HG03039 (cell line): ENCODE measurements at regions not wholly inside any gene's neighbourhood (a gene's known extent, or its start where the extent isn't known, plus 50 kb on each side); places are given as distances from the start of the nearest gene placed in this dataset.
"Not testable (repeated sequence)": the region's sequence is repeated elsewhere in the genome, so short reads cannot be mapped to it uniquely, and the experiment has no call there.

ENCODE experiments used
- ATAC-seq: cut with Tn5 transposase; IDR thresholded peaks from one replicate; pipeline ENCODE4 v1.9.1; 2021; ENCODE audit warnings: mild to moderate bottlenecking, moderate library complexity; ENCODE audit not compliant: unreplicated experiment

DNA sequence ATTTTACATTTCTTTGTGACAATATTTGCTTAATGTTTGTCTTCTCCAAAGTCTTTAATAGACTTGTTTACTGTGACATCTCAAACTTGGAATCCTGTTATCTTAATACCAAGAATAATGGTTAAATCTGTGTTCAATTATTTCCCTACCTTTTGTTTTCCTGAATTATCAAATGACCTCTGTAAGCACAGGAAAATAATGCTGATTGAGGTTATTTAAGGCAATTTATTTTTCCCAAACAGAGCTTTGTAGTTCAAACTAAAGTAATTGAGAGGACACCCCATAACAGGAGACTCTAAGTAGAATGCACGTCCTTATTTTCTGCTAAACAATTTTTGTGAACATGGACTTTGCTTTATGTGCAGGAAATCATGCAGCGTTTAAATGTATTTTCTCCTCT is 195.0 kb downstream of the BTBD3 start:
- ATAC-seq, result no peak

DNA sequence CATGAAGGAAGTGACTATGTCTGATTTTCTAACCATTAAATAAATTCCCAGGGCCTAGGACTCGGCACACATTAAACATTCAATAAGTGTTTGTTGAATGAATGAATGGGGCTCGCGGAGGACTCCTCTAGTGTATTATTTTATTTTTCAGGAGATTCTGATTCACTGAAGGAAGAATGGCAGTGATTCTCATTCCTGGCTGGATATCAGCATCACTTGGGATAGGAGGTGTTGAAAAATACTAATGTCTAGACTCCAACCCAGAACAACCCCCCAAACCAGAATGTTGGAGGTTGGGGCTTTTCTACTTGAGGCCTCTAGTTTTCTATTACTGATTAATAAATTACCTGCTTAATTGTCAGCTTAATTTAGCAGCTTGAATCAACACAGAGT is 195.4 kb downstream of the BTBD3 start:
- no peak for ATAC-seq

DNA sequence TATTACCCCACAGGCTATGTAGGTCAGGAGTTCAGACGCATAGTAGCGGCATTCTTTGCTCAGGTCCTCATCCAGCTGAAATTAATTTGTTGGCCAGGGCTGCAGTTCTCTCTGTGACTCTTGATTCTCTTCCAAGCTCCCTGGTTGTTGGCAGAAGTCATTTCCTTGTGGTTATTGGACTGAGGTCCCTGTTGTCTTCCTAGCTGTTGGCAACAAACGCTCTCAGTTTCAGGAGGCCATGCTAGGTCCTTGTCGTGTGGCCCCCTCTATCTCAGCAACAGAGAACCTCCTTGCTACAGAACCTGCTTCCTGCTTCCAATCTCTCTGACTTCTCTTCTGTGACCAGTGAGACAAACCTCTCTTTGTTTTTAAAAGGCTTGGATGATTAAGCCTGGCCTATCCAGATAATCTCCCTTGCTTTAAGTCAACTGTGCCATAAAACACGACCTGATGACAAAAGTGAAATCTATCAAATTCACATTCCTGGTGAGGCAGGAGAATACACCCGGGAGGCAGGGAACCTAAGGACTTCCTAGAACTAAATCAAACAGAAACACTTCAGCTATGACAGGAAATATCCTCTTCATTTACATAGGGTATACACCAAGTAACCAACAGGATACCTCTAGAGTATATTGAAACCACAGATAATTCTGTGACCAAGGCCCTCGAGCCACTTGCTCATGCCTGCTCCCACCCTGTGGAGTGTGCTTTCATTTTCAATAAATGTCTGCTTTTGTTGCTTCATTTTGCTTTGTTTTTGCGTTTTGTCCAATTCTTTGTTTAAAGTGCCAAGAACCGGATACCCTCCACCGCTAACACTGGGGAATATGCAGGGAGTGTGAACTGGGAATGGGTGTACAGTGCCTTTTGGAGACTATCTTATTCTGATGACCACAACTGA is 196.0 kb downstream of the BTBD3 start:
- ATAC-seq, result no peak

DNA sequence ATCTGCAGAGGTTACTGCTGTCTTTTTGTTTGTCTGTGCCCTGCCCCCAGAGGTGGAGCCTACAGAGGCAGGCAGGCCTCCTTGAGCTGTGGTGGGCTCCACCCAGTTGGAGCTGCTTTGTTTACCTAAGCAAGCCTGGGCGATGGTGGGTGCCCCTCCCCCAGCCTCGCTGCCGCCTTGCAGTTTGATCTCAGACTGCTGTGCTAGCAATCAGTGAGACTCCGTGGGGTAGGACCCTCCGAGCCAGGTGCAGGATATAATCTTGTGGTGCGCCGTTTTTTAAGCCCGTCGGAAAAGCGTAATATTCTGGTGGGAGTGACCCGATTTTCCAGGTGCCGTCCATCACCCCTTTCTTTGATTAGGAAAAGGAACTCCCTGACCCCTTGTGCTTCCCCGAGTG is 211.4 kb downstream of the BTBD3 start:
- ATAC-seq, result not testable (repeated sequence)

DNA sequence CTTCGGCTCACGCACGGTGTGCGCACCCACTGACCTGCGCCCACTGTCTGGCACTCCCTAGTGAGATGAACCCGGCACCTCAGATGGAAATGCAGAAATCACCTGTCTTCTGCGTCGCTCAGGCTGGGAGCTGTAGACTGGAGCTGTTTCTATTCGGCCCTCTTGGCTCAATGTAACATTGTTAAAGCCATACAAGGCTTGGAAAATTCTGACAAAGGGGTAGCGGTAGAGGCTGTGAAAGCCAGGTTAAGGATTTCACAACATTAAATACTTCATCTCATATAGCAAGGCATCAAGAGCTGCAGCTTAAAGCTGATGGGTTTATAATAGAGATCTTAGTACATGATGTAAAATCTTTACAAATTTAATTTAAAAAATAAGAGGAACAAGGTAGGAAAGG is 211.8 kb downstream of the BTBD3 start:
- ATAC-seq, result not testable (repeated sequence)

DNA sequence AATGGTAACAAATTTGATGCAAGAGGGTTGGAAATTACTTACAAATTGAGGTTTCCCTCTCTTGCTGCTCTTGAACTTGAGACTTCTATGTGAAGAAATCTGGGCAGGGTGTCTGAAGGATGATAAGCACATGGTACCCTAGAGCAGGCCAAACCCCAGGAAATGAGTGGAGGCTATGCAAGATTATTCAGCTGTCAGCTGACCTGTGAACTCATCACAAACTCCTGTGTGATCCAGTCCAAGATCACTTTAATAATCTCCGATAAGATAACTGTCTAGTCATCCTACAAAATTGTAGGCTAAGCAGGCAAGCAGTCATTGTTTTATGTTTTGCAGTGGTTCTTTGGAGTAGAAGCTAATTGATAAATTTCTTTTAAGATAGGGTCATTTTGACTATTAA is 213.1 kb downstream of the BTBD3 start:
- no peak for ATAC-seq

DNA sequence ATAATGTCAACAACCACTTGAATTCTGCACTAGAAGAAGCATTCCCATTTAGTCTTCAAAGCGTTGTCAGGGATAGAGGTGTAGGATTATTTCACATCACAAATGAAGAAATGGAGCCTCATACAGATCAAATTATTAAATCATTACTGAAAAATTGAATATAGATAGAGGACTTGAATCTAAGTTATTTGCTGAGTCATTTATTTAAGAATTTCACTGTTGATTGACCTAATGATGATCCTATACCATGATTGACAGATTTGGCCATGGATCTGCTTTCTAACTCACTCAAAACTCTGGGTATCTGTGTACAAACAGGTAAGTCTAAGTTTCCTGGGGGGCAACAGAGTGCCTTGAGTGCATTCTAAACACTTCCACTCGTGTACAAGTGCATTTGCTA is 215.9 kb downstream of the BTBD3 start:
- no peak for ATAC-seq

DNA sequence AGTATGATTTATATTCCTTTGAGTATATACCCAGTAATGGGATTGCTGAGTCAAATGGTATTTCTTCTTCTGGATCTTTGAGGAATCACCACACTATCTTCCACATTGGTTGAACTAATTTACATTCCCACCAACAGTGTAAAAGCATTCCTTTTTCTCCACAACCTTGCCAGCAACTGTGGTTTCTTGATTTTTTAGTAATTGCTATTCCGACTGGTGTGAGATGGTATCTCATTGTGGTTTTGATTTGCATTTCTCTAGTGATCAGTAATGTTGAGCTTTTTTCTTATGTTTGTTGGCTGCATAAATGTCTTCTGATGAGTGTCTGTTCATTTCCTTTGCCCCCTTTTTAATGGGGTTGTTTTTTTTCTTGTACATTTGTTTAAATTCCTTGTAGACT is 228.3 kb downstream of the BTBD3 start:
- ATAC-seq, result not testable (repeated sequence)

DNA sequence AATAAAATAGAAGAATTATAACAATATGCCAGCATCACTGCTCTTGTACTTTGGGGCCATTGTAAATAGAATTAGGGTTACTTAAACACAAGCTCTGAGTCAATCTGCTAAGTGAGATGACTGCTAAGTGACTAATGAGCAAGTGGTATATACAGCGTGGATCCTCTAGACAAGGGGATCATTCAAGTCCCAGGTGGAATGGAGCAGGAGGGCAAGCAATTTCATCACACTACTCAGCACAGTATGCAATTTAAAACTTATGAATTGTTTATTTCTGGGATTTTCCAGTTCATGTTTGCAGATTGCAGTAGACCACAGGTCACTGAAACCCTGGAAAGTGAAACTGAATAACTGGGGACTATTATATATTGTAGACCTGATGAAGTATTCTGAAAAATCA is 235.3 kb downstream of the BTBD3 start:
- no peak for ATAC-seq

DNA sequence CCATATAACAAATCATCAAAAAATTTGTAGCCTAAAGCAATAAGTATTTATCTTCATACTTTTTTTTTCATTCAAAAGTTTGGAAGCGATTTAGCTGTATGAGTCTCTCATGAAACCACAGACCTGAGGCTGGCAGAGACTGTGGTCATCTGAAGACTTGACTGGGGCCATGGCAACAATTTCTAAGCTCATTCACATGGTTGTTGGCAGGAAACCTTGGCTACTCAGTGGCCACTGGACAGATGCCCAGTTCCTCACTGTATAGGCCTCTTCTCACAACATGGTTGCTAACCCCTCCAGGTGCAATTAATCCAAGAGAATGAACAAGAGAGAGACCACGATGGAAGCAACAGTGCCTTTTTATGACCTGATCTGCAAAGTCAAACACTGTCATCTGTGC is 235.9 kb downstream of the BTBD3 start:
- no peak for ATAC-seq

DNA sequence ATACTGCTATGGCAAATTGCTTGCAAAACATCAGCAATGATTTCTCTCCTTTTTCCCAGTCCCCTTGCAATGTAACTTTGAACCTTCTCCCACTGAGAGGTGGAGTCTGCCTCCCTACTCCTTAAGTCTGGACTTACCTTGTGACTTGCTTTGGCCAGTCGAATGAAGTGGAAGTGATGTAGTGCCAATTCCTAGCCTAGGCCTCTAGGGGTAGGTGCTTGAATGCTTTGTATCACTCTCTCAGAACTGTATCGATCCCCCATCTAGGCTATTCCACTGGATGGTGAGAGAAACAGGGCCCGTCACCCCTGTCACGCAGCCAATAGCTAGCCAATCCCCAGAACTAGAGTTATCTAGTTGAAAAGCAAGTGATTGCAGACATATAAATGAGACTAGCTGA is 238.6 kb downstream of the BTBD3 start:
- ATAC-seq, result no peak

DNA sequence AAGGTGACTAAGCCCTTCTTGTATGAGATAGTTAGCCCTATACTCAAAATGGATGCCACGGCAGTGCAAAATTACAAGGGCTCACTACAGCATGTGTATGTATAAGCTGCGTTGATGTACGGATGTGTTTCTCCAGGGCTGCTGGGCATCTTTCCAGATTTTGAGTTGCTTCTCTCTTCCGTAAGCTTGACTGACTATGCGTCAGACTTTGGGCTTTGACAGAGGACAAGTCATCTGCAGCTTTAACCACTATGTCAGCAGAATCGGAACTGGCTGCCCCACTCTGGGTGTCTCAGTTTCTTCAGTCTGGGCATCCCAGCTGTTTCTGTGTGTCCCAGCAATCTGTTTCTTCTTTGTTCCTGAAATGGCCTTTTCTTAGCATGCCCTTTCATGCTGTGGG is 241.6 kb downstream of the BTBD3 start:
- no peak for ATAC-seq

DNA sequence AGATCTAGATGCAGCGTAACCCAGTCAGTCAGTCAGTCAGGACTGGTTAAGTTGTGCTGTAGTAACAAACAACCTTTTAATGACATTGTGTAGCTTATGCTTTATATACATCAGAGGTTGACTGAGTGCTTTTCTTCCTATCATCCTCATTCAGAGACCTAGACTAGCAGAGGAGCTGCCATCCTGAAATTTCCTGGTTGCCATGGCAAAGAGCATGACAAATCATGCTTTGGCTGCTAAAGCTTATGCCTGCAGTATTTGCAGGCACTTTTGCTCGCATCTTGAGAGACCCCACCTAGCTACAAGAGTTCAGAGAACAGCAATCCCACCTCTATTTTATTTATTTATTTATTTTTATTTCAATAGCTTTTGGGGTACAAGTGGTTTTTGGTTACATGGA is 244.0 kb downstream of the BTBD3 start:
- no peak for ATAC-seq

DNA sequence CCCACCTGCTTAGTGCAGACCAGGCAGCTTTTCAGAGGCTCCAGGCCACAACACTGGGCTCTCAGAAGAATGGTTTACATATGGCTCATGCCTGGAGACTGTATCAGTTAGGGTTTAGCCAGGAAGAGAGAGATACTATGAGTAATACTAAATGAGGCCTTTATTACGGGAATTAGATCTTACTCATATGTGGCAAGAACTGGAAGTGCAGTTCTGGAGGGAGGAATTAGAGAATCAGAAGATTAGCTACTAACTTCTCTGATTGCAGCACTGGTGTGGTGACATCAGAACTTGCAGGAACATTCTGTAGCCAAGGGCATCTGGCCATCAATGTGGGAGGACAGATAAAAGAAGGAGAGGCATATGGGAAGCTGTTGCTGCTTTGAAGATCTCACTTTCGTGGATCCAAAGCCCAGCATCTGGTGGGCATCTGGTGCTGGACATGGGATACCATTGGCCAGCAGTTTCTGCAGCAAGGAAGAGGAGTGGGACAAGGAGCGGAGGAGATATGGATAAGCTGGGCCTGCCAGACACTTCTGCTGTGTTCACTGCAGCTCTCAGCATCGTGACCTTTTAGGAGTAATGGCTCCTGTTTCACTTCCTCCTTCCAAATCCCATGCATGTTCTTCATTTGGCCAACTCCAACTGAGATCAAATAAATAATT is 248.5 kb downstream of the BTBD3 start:
- ATAC-seq, result no peak

DNA sequence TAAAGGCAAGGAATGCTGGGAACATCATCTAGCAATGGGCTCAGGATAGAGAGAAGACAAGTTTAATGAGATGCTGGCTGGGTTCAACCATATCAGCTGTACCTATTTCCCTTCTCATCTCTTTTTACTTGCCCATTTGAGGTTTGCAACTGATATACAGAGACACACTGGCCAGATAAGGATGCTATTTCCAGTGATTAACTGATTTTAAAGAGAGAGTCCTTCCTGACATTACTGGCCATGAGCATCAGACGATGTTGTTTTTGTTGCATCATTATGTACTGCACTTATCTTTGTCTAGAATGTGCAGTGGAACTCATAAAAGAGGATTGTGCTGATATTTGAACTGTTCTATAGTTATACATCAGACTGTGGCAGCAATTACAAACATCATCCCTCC is 252.7 kb downstream of the BTBD3 start:
- no peak for ATAC-seq

DNA sequence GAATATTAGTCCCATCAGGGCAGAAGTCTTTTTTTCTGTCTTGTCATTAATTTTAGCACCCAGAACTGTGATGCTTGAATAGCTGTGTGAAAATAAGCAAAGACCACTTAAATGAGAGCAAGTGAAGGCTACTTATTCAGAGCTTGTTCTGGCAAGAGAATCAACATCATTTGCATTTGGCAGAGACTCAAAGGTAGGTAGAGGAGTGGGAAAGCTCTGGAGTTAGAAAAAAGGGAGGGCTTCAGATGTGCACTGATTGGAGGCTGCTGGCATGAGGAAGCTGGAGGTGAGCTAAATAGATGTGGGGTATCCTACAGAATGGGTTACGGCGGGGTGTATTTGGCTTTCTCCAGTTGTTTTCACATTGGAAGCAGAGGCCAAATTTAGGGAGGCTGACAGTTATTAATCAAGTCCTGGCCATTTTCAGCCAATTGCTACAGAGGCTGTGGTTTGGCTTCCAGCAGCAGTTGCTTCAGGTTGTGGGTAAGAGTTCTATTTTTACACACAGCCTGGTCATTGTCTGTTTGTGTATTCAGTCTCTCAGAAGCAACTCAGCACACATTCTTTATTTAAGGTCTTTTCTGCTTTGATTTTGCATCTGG is 254.3 kb downstream of the BTBD3 start:
- no peak for ATAC-seq

DNA sequence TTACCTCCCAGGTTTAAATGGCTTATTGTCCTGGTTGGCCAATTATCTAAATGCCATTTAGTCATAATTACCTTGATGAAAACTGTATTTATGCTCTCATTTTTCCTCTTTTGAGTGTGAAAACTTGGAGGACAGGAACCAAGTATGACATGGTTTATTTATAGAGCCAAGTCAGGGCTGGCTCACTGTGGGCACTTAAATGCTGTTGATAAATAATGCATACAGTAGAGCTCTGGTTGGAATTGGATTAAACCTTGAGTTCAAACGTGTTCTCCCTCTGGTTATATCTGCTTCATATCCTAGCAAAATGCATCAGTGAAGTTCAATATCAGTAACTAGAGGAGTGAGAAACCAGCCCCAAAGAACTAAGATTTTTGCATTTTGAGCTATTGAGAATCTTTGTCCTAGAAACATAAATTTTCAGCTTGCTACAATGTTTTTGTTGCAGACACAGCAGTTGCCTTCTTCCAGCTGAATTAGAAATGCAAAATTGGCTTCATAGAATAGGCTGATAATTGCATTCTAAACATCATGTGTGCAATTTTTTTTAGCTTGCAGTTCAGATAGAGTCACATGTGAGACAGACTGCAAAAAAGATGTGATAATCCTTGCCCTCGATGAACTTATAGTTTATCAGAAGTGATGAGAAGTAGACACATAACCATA is 255.8 kb downstream of the BTBD3 start:
- no peak for ATAC-seq

DNA sequence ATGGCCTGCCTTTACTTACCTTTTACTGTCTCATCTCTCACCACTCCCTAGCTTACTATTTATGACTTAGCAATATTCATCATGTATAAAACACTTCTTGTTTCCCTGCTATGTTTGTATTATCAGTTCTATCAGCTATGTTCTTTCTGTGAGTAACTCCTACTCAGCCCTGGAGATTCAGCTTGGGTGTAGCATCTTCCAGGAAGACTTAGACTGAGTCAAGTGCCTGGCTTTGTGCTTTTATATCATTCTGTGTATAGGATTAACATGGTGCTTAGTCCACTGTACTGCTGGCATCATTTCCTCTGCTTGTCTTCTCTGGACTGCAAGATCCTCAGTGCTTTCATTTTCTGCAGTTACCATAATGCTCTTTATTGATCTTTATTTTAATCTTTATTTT is 257.8 kb downstream of the BTBD3 start:
- ATAC-seq, result no peak

DNA sequence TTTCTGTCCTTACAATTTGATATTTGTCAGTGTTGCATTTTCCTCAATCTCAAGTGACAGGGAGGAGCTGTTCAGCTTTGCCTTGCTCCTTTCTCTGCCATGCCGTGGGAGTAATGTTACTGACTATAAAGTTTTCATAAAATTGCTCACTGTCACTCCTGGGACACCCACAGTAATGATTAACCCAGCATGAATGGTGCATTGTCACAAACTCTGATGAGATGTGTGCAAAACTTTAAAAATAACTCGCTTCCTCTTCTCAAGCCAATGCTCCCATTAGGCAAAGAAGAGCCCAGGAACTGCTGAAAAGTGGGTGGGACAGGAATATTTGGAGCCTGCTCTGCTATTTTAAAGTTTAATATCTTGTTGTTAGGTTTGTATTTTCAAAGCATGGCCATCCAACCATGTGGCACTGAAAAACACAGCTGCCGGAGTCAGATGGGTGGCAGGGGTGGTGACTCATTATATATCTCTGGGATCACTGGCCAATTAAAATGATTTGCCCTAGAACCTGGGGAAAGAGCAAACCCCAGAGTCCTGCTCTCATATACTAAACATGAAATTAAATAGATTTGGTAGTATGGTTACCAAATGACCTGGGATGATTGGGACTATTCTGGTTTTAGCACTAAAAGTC is 260.1 kb downstream of the BTBD3 start:
- ATAC-seq, result no peak

DNA sequence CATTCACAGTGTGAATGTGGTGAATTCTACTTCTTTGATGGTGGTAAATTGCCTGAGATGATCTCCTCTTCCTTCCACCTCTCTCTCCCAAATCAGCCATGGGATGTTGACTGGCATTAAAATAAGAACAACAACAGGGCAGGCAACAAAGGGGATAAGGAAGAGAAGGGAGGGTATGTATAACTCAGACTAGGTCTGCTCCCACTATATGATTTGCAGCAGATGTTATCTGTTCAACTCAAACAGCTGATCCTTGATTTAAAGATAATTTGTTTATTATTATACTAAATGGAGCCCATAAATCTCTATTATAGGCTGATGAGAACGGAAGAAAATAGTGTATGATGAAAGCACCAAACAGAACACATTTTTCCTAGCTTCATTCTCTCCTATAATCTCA is 262.0 kb downstream of the BTBD3 start:
- no peak for ATAC-seq

DNA sequence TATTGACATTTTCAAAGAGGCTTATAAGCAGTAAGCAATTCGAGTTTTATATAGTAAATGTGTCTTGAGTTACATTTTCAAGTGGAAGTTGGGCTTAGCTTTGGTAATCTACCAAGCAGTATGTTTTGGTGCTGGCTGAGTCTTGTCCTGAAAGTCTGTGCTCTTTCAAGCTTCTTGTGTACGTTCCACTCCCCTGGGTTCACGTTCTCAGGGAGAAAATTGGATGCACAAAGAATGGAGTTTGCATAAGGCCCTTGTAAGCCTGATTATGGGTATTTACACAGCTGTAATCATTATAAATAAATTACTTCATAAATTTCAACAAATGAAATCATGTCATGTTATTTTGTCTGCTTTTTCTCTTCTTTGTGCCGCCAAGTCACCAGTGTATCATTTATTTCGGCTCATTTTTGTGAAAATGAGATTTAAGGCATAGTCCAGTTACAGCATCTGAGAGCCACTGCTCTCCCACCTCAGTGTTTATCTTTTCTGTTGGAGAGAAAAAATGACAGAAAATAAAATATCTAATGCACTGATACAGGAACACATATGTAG is 262.5 kb downstream of the BTBD3 start:
- ATAC-seq, result no peak
